Neural progenitor cell (in vitro differentiated cells): ENCODE measurements at regions not wholly inside any gene's neighbourhood (a gene's known extent, or its start where the extent isn't known, plus 50 kb on each side); places are given as distances from the start of the nearest gene placed in this dataset.
"Not testable (repeated sequence)": the region's sequence is repeated elsewhere in the genome, so short reads cannot be mapped to it uniquely, and the experiment has no call there.

Source experiments
- DNase-seq: peaks from one replicate; pipeline ENCODE4 v3.0.0-alpha.2; 2016; ENCODE audit warnings: low spot score
- H2AFZ ChIP-seq: fragments of 200-600 bp; sonication (generic); replicated peaks from 2 replicates; pipeline ENCODE4 v1.6.1; 2016; ENCODE audit warnings: antibody characterized with exemption
- H3F3A ChIP-seq: fragments of 200-600 bp; sonication (generic); 2 replicates; pipeline ENCODE4 v1.6.1; 2016; ENCODE audit warnings: antibody characterized with exemption, low read depth
- H3K27ac ChIP-seq: fragments of 200-600 bp; sonication (generic); 2 replicates; pipeline ENCODE4 v1.5.1; 2016; ENCODE audit warnings: mild to moderate bottlenecking
- H3K27me3 ChIP-seq: fragments of 200-600 bp; sonication (generic); 2 replicates; pipeline ENCODE4 v1.6.1; 2016; ENCODE audit warnings: mild to moderate bottlenecking, moderate library complexity
- H3K36me3 ChIP-seq: fragments of 200-600 bp; sonication (generic); 2 replicates; pipeline ENCODE4 v1.5.1; 2016
- H3K4me1 ChIP-seq: fragments of 200-600 bp; sonication (generic); 2 replicates; pipeline ENCODE4 v1.6.1; 2016; ENCODE audit warnings: mixed run types
- H3K4me2 ChIP-seq: fragments of 200-600 bp; sonication (generic); 2 replicates; pipeline ENCODE4 v1.6.1; 2016
- H3K4me3 ChIP-seq: fragments of 200-600 bp; sonication (generic); 2 replicates; pipeline ENCODE4 v1.5.1; 2016
- H3K79me2 ChIP-seq: fragments of 200-600 bp; sonication (generic); 2 replicates; pipeline ENCODE4 v1.6.1; 2016; ENCODE audit warnings: low read depth
- H3K9ac ChIP-seq: fragments of 200-600 bp; sonication (generic); 2 replicates; pipeline ENCODE4 v1.6.1; 2016
- H3K9me3 ChIP-seq: fragments of 200-600 bp; sonication (generic); 2 replicates; pipeline ENCODE4 v1.5.1; 2016; ENCODE audit warnings: low read depth
- H4K20me1 ChIP-seq: fragments of 200-600 bp; sonication (generic); 2 replicates; pipeline ENCODE4 v1.6.1; 2016; ENCODE audit warnings: low read depth
- H3K27ac Mint-ChIP-seq: 3 replicates; pipeline ENCODE4 v1.8.0; 2021; ENCODE audit warnings: mixed read lengths
- H3K27me3 Mint-ChIP-seq: 2 replicates; pipeline ENCODE4 v1.8.0; 2022; ENCODE audit warnings: low read depth, mild to moderate bottlenecking, inconsistent platforms, moderate library complexity, mixed read lengths; ENCODE audit not compliant: insufficient read depth
- H3K36me3 Mint-ChIP-seq: 3 replicates; pipeline ENCODE4 v1.8.0; 2021; ENCODE audit warnings: mixed read lengths
- H3K4me1 Mint-ChIP-seq: 3 replicates; pipeline ENCODE4 v1.8.0; 2021; ENCODE audit warnings: mixed read lengths
- H3K4me3 Mint-ChIP-seq: 3 replicates; pipeline ENCODE4 v1.8.0; 2021; ENCODE audit warnings: mild to moderate bottlenecking, moderate library complexity, mixed read lengths
- H3K9me3 Mint-ChIP-seq: 3 replicates; pipeline ENCODE4 v1.8.0; 2020; ENCODE audit warnings: mixed read lengths

- H3K9ac ChIP-seq, H2AFZ ChIP-seq, H3K9me3 Mint-ChIP-seq, H3K4me2 ChIP-seq, H3K4me1 ChIP-seq, H3K4me3 Mint-ChIP-seq, H3K4me1 Mint-ChIP-seq, H3F3A ChIP-seq, H4K20me1 ChIP-seq, H3K27ac Mint-ChIP-seq, H3K79me2 ChIP-seq, H3K36me3 Mint-ChIP-seq, H3K27me3 ChIP-seq, H3K36me3 ChIP-seq, H3K4me3 ChIP-seq, H3K27ac ChIP-seq, DNase-seq, H3K27me3 Mint-ChIP-seq, H3K9me3 ChIP-seq: not testable (repeated sequence)
Measured at GRCh38 chr15:21015171-21015570, 149.1 kb upstream of the POTEB2 start.

GRCh38 chr15:21013308-21013707, 147.2 kb upstream of the POTEB2 start:
- H3K36me3 ChIP-seq, H3K4me1 ChIP-seq, H3K27me3 ChIP-seq, DNase-seq, H3K4me2 ChIP-seq, H3K36me3 Mint-ChIP-seq, H3K4me3 Mint-ChIP-seq, H3F3A ChIP-seq, H4K20me1 ChIP-seq, H3K9ac ChIP-seq, H3K27ac ChIP-seq, H3K4me1 Mint-ChIP-seq, H3K4me3 ChIP-seq, H3K9me3 Mint-ChIP-seq, H3K27me3 Mint-ChIP-seq, H3K27ac Mint-ChIP-seq, H3K9me3 ChIP-seq, H3K79me2 ChIP-seq, H2AFZ ChIP-seq: not testable (repeated sequence)

GRCh38 chr15:21009651-21010050, 143.5 kb upstream of the POTEB2 start:
- H2AFZ ChIP-seq, H3K4me1 Mint-ChIP-seq, H3K4me2 ChIP-seq, H4K20me1 ChIP-seq, H3K36me3 Mint-ChIP-seq, H3K27ac Mint-ChIP-seq, H3K4me3 Mint-ChIP-seq, DNase-seq, H3K36me3 ChIP-seq, H3K9ac ChIP-seq, H3K79me2 ChIP-seq, H3K27ac ChIP-seq, H3K9me3 Mint-ChIP-seq, H3F3A ChIP-seq, H3K4me1 ChIP-seq, H3K4me3 ChIP-seq, H3K27me3 Mint-ChIP-seq, H3K27me3 ChIP-seq, H3K9me3 ChIP-seq: not testable (repeated sequence)

- not testable (repeated sequence) for H3K4me3 ChIP-seq, H3K36me3 ChIP-seq, H3K4me2 ChIP-seq, H3K27ac Mint-ChIP-seq, H3K27me3 Mint-ChIP-seq, H3K9me3 Mint-ChIP-seq, DNase-seq, H4K20me1 ChIP-seq, H3K27me3 ChIP-seq, H3K4me1 ChIP-seq, H3K79me2 ChIP-seq, H3K27ac ChIP-seq, H2AFZ ChIP-seq, H3F3A ChIP-seq, H3K9ac ChIP-seq, H3K4me1 Mint-ChIP-seq, H3K36me3 Mint-ChIP-seq, H3K4me3 Mint-ChIP-seq, H3K9me3 ChIP-seq
Measured at GRCh38 chr15:21003459-21003858, 137.3 kb upstream of the POTEB2 start.

GRCh38 chr15:21001950-21002349, 135.8 kb upstream of the POTEB2 start:
- not testable (repeated sequence) for H4K20me1 ChIP-seq, H2AFZ ChIP-seq, H3K4me1 Mint-ChIP-seq, H3K36me3 ChIP-seq, H3K4me3 Mint-ChIP-seq, H3F3A ChIP-seq, H3K79me2 ChIP-seq, H3K27ac Mint-ChIP-seq, H3K4me3 ChIP-seq, H3K4me2 ChIP-seq, H3K27me3 ChIP-seq, H3K36me3 Mint-ChIP-seq, H3K9ac ChIP-seq, H3K9me3 ChIP-seq, DNase-seq, H3K27ac ChIP-seq, H3K9me3 Mint-ChIP-seq, H3K27me3 Mint-ChIP-seq, H3K4me1 ChIP-seq

- not testable (repeated sequence) for H3K79me2 ChIP-seq, H3K9me3 Mint-ChIP-seq
Measured at GRCh38 chr15:20991691-20992090, 125.6 kb upstream of the POTEB2 start.

GRCh38 chr15:20991253-20991652, 125.1 kb upstream of the POTEB2 start:
- H3K4me2 ChIP-seq, H3K27me3 ChIP-seq, H3K9ac ChIP-seq, H4K20me1 ChIP-seq, H3K4me3 Mint-ChIP-seq, H3K27ac Mint-ChIP-seq, H3K4me3 ChIP-seq, H3K27ac ChIP-seq, H2AFZ ChIP-seq, H3K79me2 ChIP-seq, H3K27me3 Mint-ChIP-seq, H3K36me3 Mint-ChIP-seq, H3K36me3 ChIP-seq, DNase-seq, H3K9me3 ChIP-seq, H3F3A ChIP-seq, H3K9me3 Mint-ChIP-seq, H3K4me1 ChIP-seq, H3K4me1 Mint-ChIP-seq: not testable (repeated sequence)

More at GRCh38 chr15:20991691-20992090, 125.6 kb upstream of the POTEB2 start:
- not testable (repeated sequence) for H3F3A ChIP-seq, H3K27me3 Mint-ChIP-seq, H4K20me1 ChIP-seq, H3K4me3 Mint-ChIP-seq, H3K4me3 ChIP-seq, H3K36me3 Mint-ChIP-seq, DNase-seq, H3K4me1 ChIP-seq, H3K27ac ChIP-seq, H2AFZ ChIP-seq, H3K27me3 ChIP-seq, H3K36me3 ChIP-seq, H3K9ac ChIP-seq, H3K27ac Mint-ChIP-seq, H3K4me1 Mint-ChIP-seq, H3K4me2 ChIP-seq, H3K9me3 ChIP-seq

GRCh38 chr15:20986775-20987174, 120.7 kb upstream of the POTEB2 start:
- H3K9me3 Mint-ChIP-seq, H2AFZ ChIP-seq, DNase-seq, H3K27ac Mint-ChIP-seq, H3K4me1 Mint-ChIP-seq, H4K20me1 ChIP-seq, H3K4me3 Mint-ChIP-seq, H3K36me3 Mint-ChIP-seq, H3K27me3 ChIP-seq, H3K27ac ChIP-seq, H3K4me2 ChIP-seq, H3K27me3 Mint-ChIP-seq, H3K79me2 ChIP-seq, H3K4me3 ChIP-seq, H3K36me3 ChIP-seq, H3K4me1 ChIP-seq, H3K9me3 ChIP-seq, H3F3A ChIP-seq, H3K9ac ChIP-seq: not testable (repeated sequence)

- H3K27ac ChIP-seq, H4K20me1 ChIP-seq, H3K9ac ChIP-seq, H3K4me3 Mint-ChIP-seq, H3K79me2 ChIP-seq, H3K27me3 Mint-ChIP-seq, H3K4me1 Mint-ChIP-seq, H3K9me3 ChIP-seq, H3K4me3 ChIP-seq, H3K27me3 ChIP-seq, H3K4me1 ChIP-seq, H3K4me2 ChIP-seq, H3K36me3 ChIP-seq, DNase-seq, H3F3A ChIP-seq, H3K27ac Mint-ChIP-seq, H2AFZ ChIP-seq, H3K36me3 Mint-ChIP-seq, H3K9me3 Mint-ChIP-seq: not testable (repeated sequence)
Measured at GRCh38 chr15:20978057-20978456, 111.9 kb upstream of the POTEB2 start.
